Activated CD8-positive, alpha-beta T cell treated with anti-CD3 and anti-CD28 coated beads for 36 hours (primary cell): ENCODE measurements at regions not wholly inside any gene's neighbourhood (a gene's known extent, or its start where the extent isn't known, plus 50 kb on each side); places are given as distances from the start of the nearest gene placed in this dataset.

ENCODE experiments used
- ATAC-seq: fragments of 200-7000 bp; cut with Tn5 transposase; one replicate; pipeline ENCODE4 v1.10.0; 2021; ENCODE audit warnings: mild to moderate bottlenecking, moderate library complexity
- CTCF ChIA-PET: fragments of 350-600 bp; sonication (Branson Sonifier 250); formaldehyde crosslinking; loops from one replicate; lab custom pipeline; 2021; ENCODE audit warnings: antibody characterized with exemption; lab: Charles Lee
- POLR2A ChIA-PET: fragments of 350-600 bp; sonication (Branson Sonifier 250); formaldehyde crosslinking; loops from one replicate; lab custom pipeline; 2021; ENCODE audit warnings: antibody characterized with exemption; lab: Charles Lee
- DNase-seq: peaks from one replicate; pipeline ENCODE4 v3.0.0-alpha.2; 2020
- H3K27ac Mint-ChIP-seq: one replicate; pipeline ENCODE4 v1.8.0; 2021; ENCODE audit warnings: mild to moderate bottlenecking, mixed read lengths
- H3K27me3 Mint-ChIP-seq: one replicate; pipeline ENCODE4 v1.8.0; 2021; ENCODE audit warnings: mixed read lengths
- H3K36me3 Mint-ChIP-seq: one replicate; pipeline ENCODE4 v1.8.0; 2021; ENCODE audit warnings: low read depth, mixed read lengths
- H3K4me1 Mint-ChIP-seq: one replicate; pipeline ENCODE4 v1.8.0; 2021; ENCODE audit warnings: low read depth, mixed read lengths
- H3K4me3 Mint-ChIP-seq: one replicate; pipeline ENCODE4 v1.8.0; 2021; ENCODE audit warnings: mild to moderate bottlenecking, moderate library complexity, mixed read lengths
- H3K9me3 Mint-ChIP-seq: one replicate; pipeline ENCODE4 v1.8.0; 2021; ENCODE audit warnings: mixed read lengths
- intact Hi-C: fragments of 100-400 bp; cut with micrococcal nuclease; formaldehyde crosslinking; loops from one replicate; pipeline ENCODE4 v1.10.0; 2022
- TF ChIP-seq, protein P1 (sequence below): fragments of 200-600 bp; IDR thresholded peaks from one replicate; pipeline ENCODE4 v1.8.0; 2022; ENCODE audit warnings: antibody characterized with exemption, mild to moderate bottlenecking

- CTCF ChIA-PET, result interaction anchor here (1.0 to 2.7 kb wide), 2 partner anchors 8 to 10 kb away, joined by 4 to 9 read pairs; no protein-coding TSS in a partner anchor
- TF ChIP-seq, protein P1, sequence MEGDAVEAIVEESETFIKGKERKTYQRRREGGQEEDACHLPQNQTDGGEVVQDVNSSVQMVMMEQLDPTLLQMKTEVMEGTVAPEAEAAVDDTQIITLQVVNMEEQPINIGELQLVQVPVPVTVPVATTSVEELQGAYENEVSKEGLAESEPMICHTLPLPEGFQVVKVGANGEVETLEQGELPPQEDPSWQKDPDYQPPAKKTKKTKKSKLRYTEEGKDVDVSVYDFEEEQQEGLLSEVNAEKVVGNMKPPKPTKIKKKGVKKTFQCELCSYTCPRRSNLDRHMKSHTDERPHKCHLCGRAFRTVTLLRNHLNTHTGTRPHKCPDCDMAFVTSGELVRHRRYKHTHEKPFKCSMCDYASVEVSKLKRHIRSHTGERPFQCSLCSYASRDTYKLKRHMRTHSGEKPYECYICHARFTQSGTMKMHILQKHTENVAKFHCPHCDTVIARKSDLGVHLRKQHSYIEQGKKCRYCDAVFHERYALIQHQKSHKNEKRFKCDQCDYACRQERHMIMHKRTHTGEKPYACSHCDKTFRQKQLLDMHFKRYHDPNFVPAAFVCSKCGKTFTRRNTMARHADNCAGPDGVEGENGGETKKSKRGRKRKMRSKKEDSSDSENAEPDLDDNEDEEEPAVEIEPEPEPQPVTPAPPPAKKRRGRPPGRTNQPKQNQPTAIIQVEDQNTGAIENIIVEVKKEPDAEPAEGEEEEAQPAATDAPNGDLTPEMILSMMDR, result no peak
- POLR2A ChIA-PET, result no interaction called here
- Mint-ChIP-seq H3K4me3 (no peak overlapping the region), H3K36me3 (no peaks in the 10 kb centered on the region), H3K4me1 (no peaks in the 10 kb centered on the region), H3K9me3 (no peaks in the 10 kb centered on the region), H3K27ac (no peak overlapping the region), H3K27me3 (peaks cover 5% of the 10 kb centered on the region)
- intact Hi-C loops, result no loop called here
- DNase-seq (no peak), ATAC-seq (no peak)
Measured at GRCh38 chr3:178393824-178394223, 142.4 kb upstream of the KCNMB2 start.

DNA sequence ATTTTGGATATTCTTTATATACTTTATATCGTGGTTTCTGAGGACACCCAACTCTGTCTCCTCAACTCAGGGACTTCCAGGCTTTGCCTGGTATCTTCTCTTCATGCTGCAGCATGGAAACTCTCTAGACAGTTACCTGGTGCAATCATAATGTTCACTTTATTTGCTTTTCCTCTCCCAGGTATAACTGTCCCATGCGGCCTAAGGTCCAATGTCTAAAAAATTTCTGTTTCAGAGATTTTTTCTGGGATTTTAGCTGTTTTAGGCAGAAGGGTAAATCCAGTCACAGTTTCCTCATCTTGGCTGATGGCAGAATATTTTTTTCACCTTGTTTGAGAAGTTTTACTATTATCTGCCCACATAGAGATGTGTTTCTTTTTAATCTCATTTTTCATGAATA is 139.9 kb upstream of the KCNMB2 start:
- H3K9me3 Mint-ChIP-seq, result no peaks in the 10 kb centered on the region
- H3K4me1 Mint-ChIP-seq, result no peaks in the 10 kb centered on the region
- H3K4me3 Mint-ChIP-seq, result no peak overlapping the region
- ChIA-PET POLR2A (no interaction called here), CTCF (no interaction called here)
- no peaks in the 10 kb centered on the region for H3K36me3 Mint-ChIP-seq
- TF ChIP-seq, protein P1, result no peak
- DNase-seq (no peak), ATAC-seq (no peak)
- intact Hi-C loops, result no loop called here
- no peak overlapping the region for H3K27ac Mint-ChIP-seq
- H3K27me3 Mint-ChIP-seq, result peaks cover 5% of the 10 kb centered on the region

DNA sequence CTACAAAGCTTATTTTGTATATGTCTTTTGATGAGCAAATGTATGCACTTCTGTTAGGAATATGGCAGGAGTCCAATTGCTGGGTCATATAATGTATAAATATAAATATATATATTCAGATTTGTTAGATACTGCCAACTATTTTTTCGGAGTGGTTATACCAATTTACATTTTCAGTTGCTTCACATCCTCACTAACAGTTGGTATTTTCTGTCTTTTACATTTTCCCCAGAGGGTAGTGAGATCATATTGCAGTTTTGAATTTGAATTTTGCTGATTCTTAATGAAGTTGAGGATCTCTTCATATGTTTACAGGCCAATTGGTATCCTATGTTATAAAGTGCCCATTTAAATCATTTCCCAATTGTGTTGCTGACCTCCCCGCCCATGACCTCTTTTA is 139.0 kb upstream of the KCNMB2 start:
- DNase-seq, result no peak
- Mint-ChIP-seq H3K4me1 (no peaks in the 10 kb centered on the region), H3K27ac (no peak overlapping the region), H3K9me3 (no peaks in the 10 kb centered on the region), H3K4me3 (no peak overlapping the region), H3K36me3 (no peaks in the 10 kb centered on the region), H3K27me3 (peaks cover 5% of the 10 kb centered on the region)
- TF ChIP-seq, protein P1, result no peak
- ChIA-PET POLR2A (no interaction called here), CTCF (no interaction called here)
- no peak for ATAC-seq
- intact Hi-C loops, result no loop called here

DNA sequence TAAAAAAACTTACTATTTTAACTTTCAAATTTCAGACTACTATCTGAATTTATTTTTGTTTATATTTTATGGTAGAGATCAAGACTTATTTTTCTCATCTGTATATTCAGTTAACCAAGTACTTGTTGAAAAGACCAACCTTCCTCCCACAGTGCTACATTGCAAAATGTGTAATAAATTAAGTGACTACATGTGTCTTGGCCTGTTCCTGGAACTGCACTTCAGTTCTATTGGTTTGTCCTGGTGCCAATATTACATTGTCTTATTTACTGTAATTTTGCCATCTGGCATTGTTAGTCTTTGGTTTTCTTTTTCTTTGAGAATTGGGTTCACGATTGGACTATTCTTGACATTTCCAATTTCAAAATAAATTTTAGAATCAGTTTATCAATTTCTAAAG is 138.4 kb upstream of the KCNMB2 start:
- ChIA-PET POLR2A (no interaction called here), CTCF (no interaction called here)
- intact Hi-C loops, result no loop called here
- DNase-seq, result no peak
- Mint-ChIP-seq H3K27me3 (peaks cover 5% of the 10 kb centered on the region), H3K4me1 (no peaks in the 10 kb centered on the region), H3K36me3 (no peaks in the 10 kb centered on the region), H3K27ac (no peak overlapping the region), H3K4me3 (no peak overlapping the region), H3K9me3 (no peaks in the 10 kb centered on the region)
- no peak for ATAC-seq
- TF ChIP-seq, protein P1, result no peak

DNA sequence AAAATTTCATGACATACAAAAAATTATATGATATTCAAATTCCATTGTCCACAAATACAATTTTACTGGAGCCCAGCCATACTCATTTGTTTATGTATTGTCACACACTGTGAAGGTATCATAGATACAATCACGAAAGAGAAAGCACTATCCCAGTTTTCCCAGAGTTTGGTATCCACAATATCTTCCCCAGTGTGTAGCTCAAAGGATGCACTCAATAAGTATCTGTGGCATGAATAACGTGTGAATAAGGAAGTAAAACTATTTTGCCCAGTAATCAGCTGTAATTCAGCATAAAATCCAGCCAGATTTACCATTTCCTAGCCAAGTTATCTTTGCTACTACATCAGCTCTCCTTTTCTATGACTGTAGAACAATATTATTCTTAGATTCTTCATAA is 131.3 kb upstream of the KCNMB2 start:
- ChIA-PET CTCF (interaction anchor here (0.9 kb wide), 1 partner anchor 16 kb away, joined by 3 read pairs; no protein-coding TSS in a partner anchor), POLR2A (no interaction called here)
- no peak overlapping the region for H3K27ac Mint-ChIP-seq
- DNase-seq, result no peak
- peaks cover 9% of the 10 kb centered on the region for H3K27me3 Mint-ChIP-seq
- no peaks in the 10 kb centered on the region for H3K36me3 Mint-ChIP-seq
- ATAC-seq, result no peak
- TF ChIP-seq, protein P1, result no peak
- no peaks in the 10 kb centered on the region for H3K9me3 Mint-ChIP-seq
- no peaks in the 10 kb centered on the region for H3K4me1 Mint-ChIP-seq
- no peak overlapping the region for H3K4me3 Mint-ChIP-seq
- intact Hi-C loops, result no loop called here
